Left ventricle myocardium inferior (tissue), 1 donor: ENCODE measurements at regions not wholly inside any gene's neighbourhood (a gene's known extent, or its start where the extent isn't known, plus 50 kb on each side); places are given as distances from the start of the nearest gene placed in this dataset.
"Not testable (repeated sequence)": the region's sequence is repeated elsewhere in the genome, so short reads cannot be mapped to it uniquely, and the experiment has no call there.

Experiments used
- DNase-seq: peaks from one replicate; pipeline ENCODE4 v3.0.0-alpha.2; 2020
- H3K27ac ChIP-seq: fragments of 200-600 bp; replicated peaks from 2 replicates; pipeline ENCODE4 v1.8.0; 2021
- H3K27me3 ChIP-seq: fragments of 200-600 bp; 2 replicates; pipeline ENCODE4 v1.8.0; 2021; ENCODE audit warnings: low read depth
- H3K36me3 ChIP-seq: fragments of 200-600 bp; 2 replicates; pipeline ENCODE4 v1.8.0; 2021
- H3K4me1 ChIP-seq: fragments of 200-600 bp; 2 replicates; pipeline ENCODE4 v1.8.0; 2021
- H3K4me3 ChIP-seq: fragments of 200-600 bp; 2 replicates; pipeline ENCODE4 v1.8.0; 2021; ENCODE audit warnings: mild to moderate bottlenecking, moderate library complexity
- H3K9me3 ChIP-seq: fragments of 200-600 bp; replicated peaks from 2 replicates; pipeline ENCODE4 v1.8.0; 2021
- CTCF ChIP-seq: fragments of 200-600 bp; IDR thresholded peaks from 2 replicates; pipeline ENCODE4 v1.8.0; 2021; ENCODE audit warnings: antibody characterized with exemption, mild to moderate bottlenecking, borderline replicate concordance
- intact Hi-C: fragments of 100-400 bp; cut with micrococcal nuclease; formaldehyde crosslinking; loops from one replicate; pipeline ENCODE4 v1.11.0; 2022
- donor health status: DM: no; HTN: yes; CAD: no; lungs with severe emphysema.

DNA sequence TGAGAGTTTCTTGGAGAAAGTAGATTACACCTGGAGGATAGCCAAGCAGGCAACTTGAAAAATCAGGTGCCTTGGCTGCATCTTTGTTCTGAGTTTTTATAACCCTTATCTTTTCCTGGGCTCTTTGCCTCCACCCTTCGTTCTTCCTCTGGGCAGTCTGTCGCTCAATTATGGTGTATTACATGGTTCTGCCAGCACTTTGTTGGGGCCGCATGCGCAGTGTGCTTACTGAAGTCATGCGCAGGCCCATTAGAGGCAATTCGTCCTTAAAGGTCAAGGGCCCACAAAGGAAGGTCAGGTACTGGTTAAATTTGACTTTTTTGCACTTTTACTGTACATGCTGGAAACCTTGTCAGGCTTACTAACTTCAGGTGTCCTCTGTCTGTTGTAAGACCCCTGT, 761.9 kb upstream of the SLITRK5 start:
- Histone ChIP-seq H3K4me3 (no peak overlapping the region), H3K36me3 (no peaks in the 10 kb centered on the region), H3K4me1 (no peaks in the 10 kb centered on the region), H3K9me3 (no peaks in the 10 kb centered on the region), H3K27ac (no peak overlapping the region), H3K27me3 (no peaks in the 10 kb centered on the region)
- no peak for DNase-seq
- no peak for TF ChIP-seq CTCF
- intact Hi-C loops, result no loop called here

DNA sequence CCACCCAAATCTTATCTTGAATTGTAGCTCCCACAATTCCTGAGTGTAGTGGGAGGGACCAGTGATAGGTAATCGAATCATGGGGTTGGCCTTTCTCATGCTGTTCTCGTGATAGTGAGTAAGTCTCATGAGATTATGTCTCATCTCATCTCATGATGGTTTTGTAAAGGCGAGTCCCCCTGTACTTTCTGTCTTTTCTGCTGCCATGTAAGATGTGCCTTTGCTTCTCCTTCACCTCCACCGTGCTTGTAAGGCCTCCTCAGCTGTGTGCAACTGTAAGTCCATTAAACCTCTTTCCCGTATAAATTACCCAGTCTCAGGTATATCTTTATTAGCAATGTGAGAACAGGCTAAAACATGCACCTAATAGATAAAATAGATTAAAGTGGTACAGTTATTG, 756.4 kb upstream of the SLITRK5 start:
- H3K27me3 ChIP-seq, result no peaks in the 10 kb centered on the region
- H3K4me3 ChIP-seq, result no peak overlapping the region
- H3K4me1 ChIP-seq, result no peaks in the 10 kb centered on the region
- H3K27ac ChIP-seq, result no peak overlapping the region
- DNase-seq, result no peak
- H3K36me3 ChIP-seq, result no peaks in the 10 kb centered on the region
- no peaks in the 10 kb centered on the region for H3K9me3 ChIP-seq
- TF ChIP-seq CTCF, result no peak
- intact Hi-C loops, result no loop called here

DNA sequence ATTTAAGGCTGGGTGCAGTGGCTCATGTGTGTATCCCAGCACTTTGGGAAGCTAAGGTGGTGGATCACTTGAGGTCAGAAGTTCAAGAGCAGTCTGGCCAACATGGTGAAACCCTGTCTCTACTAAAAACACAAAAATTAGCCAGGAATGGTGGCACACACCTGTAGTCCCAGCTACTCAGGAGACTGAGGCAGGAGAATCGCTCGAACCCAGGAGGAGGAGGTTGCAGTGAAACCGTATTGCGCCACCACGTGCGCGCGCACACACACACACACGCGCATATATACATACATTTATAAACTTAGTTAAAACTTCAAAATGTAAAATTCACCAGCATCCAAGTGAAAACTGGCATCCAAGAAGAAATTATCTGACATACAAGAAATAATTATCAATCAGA, 753.7 kb upstream of the SLITRK5 start:
- H3K9me3 ChIP-seq, H3K27ac ChIP-seq, H3K4me3 ChIP-seq, intact Hi-C loops, H3K36me3 ChIP-seq, DNase-seq, H3K27me3 ChIP-seq, H3K4me1 ChIP-seq: not testable (repeated sequence)

DNA sequence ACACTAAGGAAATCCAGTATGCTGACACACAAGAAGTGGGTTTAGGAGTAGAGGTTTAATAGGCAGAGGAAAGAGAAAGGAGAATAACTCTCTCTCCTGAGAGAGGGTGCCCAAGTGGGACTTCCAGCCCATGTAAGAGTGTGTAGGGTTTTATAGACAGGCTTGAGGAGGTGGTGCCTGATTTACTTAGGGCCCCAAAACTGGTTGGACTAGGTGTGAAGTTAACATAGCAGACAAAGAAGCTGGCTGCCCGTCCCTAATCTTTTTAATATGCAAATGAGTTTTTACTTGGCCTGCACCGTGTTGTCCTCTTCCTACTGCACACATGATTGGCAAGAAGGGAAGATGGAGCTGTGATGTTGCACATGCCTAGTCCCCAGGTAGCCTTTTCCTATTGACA, 752.5 kb upstream of the SLITRK5 start:
- Histone ChIP-seq H3K27ac (no peak overlapping the region), H3K9me3 (no peaks in the 10 kb centered on the region), H3K27me3 (no peaks in the 10 kb centered on the region), H3K4me3 (no peak overlapping the region), H3K36me3 (no peaks in the 10 kb centered on the region), H3K4me1 (no peaks in the 10 kb centered on the region)
- no peak for DNase-seq
- no peak for TF ChIP-seq CTCF
- intact Hi-C loops, result no loop called here

- TF ChIP-seq CTCF, result no peak
- H3K36me3 ChIP-seq, result no peaks in the 10 kb centered on the region
- no peaks in the 10 kb centered on the region for H3K27me3 ChIP-seq
- intact Hi-C loops, result no loop called here
- DNase-seq, result no peak
- no peak overlapping the region for H3K4me3 ChIP-seq
- H3K27ac ChIP-seq, result no peak overlapping the region
- H3K9me3 ChIP-seq, result no peaks in the 10 kb centered on the region
- H3K4me1 ChIP-seq, result no peaks in the 10 kb centered on the region
These were observed 750.2 kb upstream of the SLITRK5 start for GRCh38 chr13:86920961-86921360.

DNA sequence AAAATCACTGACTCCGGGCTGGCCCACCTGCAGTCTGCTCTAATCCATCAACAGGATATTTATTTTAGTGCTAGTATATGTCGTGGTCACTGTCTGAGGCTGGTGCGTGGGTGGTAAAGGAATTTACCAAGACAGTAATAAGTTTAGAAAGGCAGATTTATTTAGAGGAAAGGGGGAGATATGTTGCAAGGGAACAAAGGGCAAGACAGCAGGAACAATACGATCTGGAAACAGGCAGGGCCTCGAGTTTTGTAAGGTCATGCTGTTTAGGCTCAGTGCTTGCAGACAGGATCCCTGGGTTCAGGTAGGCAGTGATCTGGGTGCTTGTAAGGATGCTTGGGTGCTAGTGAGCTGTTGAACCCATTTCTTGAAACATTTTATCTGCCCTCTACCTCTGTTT, 748.2 kb upstream of the SLITRK5 start:
- Histone ChIP-seq H3K4me1 (no peaks in the 10 kb centered on the region), H3K27ac (no peak overlapping the region), H3K27me3 (no peaks in the 10 kb centered on the region), H3K36me3 (no peaks in the 10 kb centered on the region), H3K4me3 (no peak overlapping the region), H3K9me3 (no peaks in the 10 kb centered on the region)
- intact Hi-C loops, result no loop called here
- no peak for DNase-seq
- TF ChIP-seq CTCF, result no peak

GRCh38 chr13:86926916-86927315, 744.3 kb upstream of the SLITRK5 start:
- DNase-seq, H3K4me1 ChIP-seq, H3K9me3 ChIP-seq, H3K27ac ChIP-seq, H3K4me3 ChIP-seq, H3K36me3 ChIP-seq, H3K27me3 ChIP-seq, intact Hi-C loops: not testable (repeated sequence)
